HCT116 (cell line): ENCODE measurements at regions not wholly inside any gene's neighbourhood (a gene's known extent, or its start where the extent isn't known, plus 50 kb on each side); places are given as distances from the start of the nearest gene placed in this dataset.

Experiments
- ATAC-seq: fragments of 200-7000 bp; cut with Tn5 transposase; 2 replicates; pipeline ENCODE4 v1.9.1; 2020; ENCODE audit warnings: mild to moderate bottlenecking, moderate library complexity
- BruUV-seq: library from RNA; stranded (reverse); fragments of 400-500 nt; replicated peaks from 2 replicates; lab custom pipeline; 2021; lab: Mats Ljungman, UMichigan
- CTCF ChIA-PET: fragments of 300-600 bp; sonication (Branson Sonifier 250); formaldehyde crosslinking; loops from one replicate; lab custom pipeline; 2021; ENCODE audit warnings: antibody characterized with exemption; lab: Charles Lee
- POLR2A ChIA-PET: fragments of 300-600, 350-600 bp; sonication (Branson Sonifier 250); formaldehyde crosslinking; loops from one replicate; lab custom pipeline; 2021; ENCODE audit warnings: antibody characterized with exemption; lab: Charles Lee
- RAD21 ChIA-PET, 2 experiments: fragments of 300-600 bp; sonication (Branson Sonifier 250); formaldehyde crosslinking; loops; one replicate each; lab custom pipeline; 2023; ENCODE audit warnings: low total read pairs in 2 of 2; ENCODE audit not compliant: uncharacterized antibody in 2 of 2, unreplicated experiment in 2 of 2, low non-redundant PET in 1 of 2; lab: Charles Lee
- DNase-seq: peaks from one replicate; pipeline ENCODE4 v3.0.0-alpha.2; 2010; ENCODE audit warnings: low read depth, low spot score
- H2AFZ ChIP-seq: fragments of 200-600 bp; shearing (Covaris generic), sonication (generic); 2 replicates; pipeline ENCODE4 v1.6.1; 2017; ENCODE audit warnings: low read depth, mixed run types, mixed read lengths, antibody characterized with exemption, low read length; ENCODE audit not compliant: poor library complexity, severe bottlenecking
- H3K27ac ChIP-seq: 2 replicates; pipeline ENCODE4 v1.5.1; 2012; ENCODE audit warnings: low read depth, low read length
- H3K27me3 ChIP-seq: fragments of 200-600 bp; sonication (generic); 2 replicates; pipeline ENCODE4 v1.6.1; 2016; ENCODE audit warnings: mixed run types, low read length, mixed read lengths; ENCODE audit not compliant: insufficient read depth
- H3K36me3 ChIP-seq, 2 experiments: fragments of 200-500 bp in 1 of 2; fragments of 200-600 bp in 1 of 2; sonication (Bioruptor generic) in 1 of 2; sonication (generic) in 1 of 2; 2 replicates each; pipeline versions ENCODE4 v1.5.1 to v1.6.1; 2014 to 2016; ENCODE audit warnings: low read length in 2 of 2, inconsistent platforms in 1 of 2, mixed read lengths in 1 of 2, mixed run types in 1 of 2; ENCODE audit not compliant: insufficient read depth in 2 of 2, control insufficient read depth in 1 of 2
- H3K4me1 ChIP-seq, 2 experiments: fragments of 200-600 bp in 1 of 2; sonication (generic) in 1 of 2; 2 replicates each; pipeline versions ENCODE4 v1.5.1 to v1.6.1; 2012 to 2017; ENCODE audit warnings: low read length in 2 of 2, inconsistent platforms in 1 of 2, mild to moderate bottlenecking in 1 of 2, mixed read lengths in 1 of 2, mixed run types in 1 of 2, moderate library complexity in 1 of 2; ENCODE audit not compliant: insufficient read depth in 2 of 2, control insufficient read depth in 1 of 2
- H3K4me2 ChIP-seq: fragments of 200-600 bp; sonication (generic); 2 replicates; pipeline ENCODE4 v1.6.1; 2017; ENCODE audit warnings: mixed run types, low read length, mixed read lengths
- H3K4me3 ChIP-seq, 2 experiments: fragments of 200-600 bp in 1 of 2; sonication (generic) in 1 of 2; replicated peaks in 1 of 2; 2 replicates each; pipeline ENCODE4 v1.5.1; 2011 to 2016; ENCODE audit warnings: low read length in 2 of 2, control low read depth in 1 of 2, low read depth in 1 of 2, mild to moderate bottlenecking in 1 of 2, mixed read lengths in 1 of 2, mixed run types in 1 of 2
- H3K79me2 ChIP-seq: fragments of 200-600 bp; sonication (generic); 2 replicates; pipeline ENCODE4 v1.6.1; 2017; ENCODE audit warnings: mild to moderate bottlenecking, mixed run types, low read length, moderate library complexity, mixed read lengths; ENCODE audit not compliant: insufficient read depth
- H3K9ac ChIP-seq: fragments of 200-600 bp; sonication (generic); 2 replicates; pipeline ENCODE4 v1.6.1; 2016; ENCODE audit warnings: low read length, mixed read lengths
- H3K9me2 ChIP-seq: fragments of 200-600 bp; sonication (generic), shearing (Covaris generic); 2 replicates; pipeline ENCODE4 v1.6.1; 2017; ENCODE audit warnings: mixed run types, mild to moderate bottlenecking, moderate library complexity; ENCODE audit not compliant: insufficient read depth
- H3K9me3 ChIP-seq, 2 experiments: fragments of 200-500 bp in 1 of 2; fragments of 200-600 bp in 1 of 2; sonication (Bioruptor generic) in 1 of 2; sonication (generic) in 1 of 2; 2 replicates each; pipeline ENCODE4 v1.6.1; 2014 to 2017; ENCODE audit warnings: low read length in 2 of 2, mixed read lengths in 2 of 2, inconsistent platforms in 1 of 2, low read depth in 1 of 2, mild to moderate bottlenecking in 1 of 2, mixed run types in 1 of 2, moderate library complexity in 1 of 2; ENCODE audit not compliant: control insufficient read depth in 1 of 2, insufficient read depth in 1 of 2
- H4K20me1 ChIP-seq: fragments of 200-600 bp; sonication (generic), shearing (Covaris generic); 2 replicates; pipeline ENCODE4 v1.6.1; 2017; ENCODE audit warnings: mixed run types, mild to moderate bottlenecking, moderate library complexity; ENCODE audit not compliant: insufficient read depth
- CEBPB ChIP-seq: IDR thresholded peaks from 2 replicates; pipeline ENCODE4 v1.6.1; 2012; ENCODE audit warnings: low read depth
- EGR1 ChIP-seq: IDR thresholded peaks from 2 replicates; pipeline ENCODE4 v1.6.1; 2012; ENCODE audit warnings: low read depth
- ELF1 ChIP-seq: IDR thresholded peaks from 2 replicates; pipeline ENCODE4 v1.6.1; 2012; ENCODE audit warnings: low read depth, borderline replicate concordance
- FOSL1 ChIP-seq: IDR thresholded peaks from 2 replicates; pipeline ENCODE4 v1.6.1; 2012; ENCODE audit warnings: low read depth
- JUND ChIP-seq: IDR thresholded peaks from 2 replicates; pipeline ENCODE4 v1.6.1; 2012
- TCF7L2 ChIP-seq: IDR thresholded peaks from 2 replicates; pipeline ENCODE4 v1.7.0; 2011; ENCODE audit warnings: borderline replicate concordance, inconsistent platforms; ENCODE audit not compliant: insufficient read depth, insufficient read length; ENCODE audit errors: extremely low read depth
- YY1 ChIP-seq: IDR thresholded peaks from 2 replicates; pipeline ENCODE4 v1.6.1; 2011; ENCODE audit warnings: low read length, low read depth, moderate library complexity, mild to moderate bottlenecking; ENCODE audit not compliant: insufficient replicate concordance; ENCODE audit errors: extremely low read depth
- ZFX ChIP-seq: fragments of 450-650 bp; IDR thresholded peaks from 2 replicates; pipeline ENCODE4 v1.6.1; 2017
- intact Hi-C: fragments of 100-400 bp; cut with micrococcal nuclease; formaldehyde crosslinking; loops from 2 replicates; pipeline ENCODE4 v1.10.0; 2022
- TF ChIP-seq, protein P1 (sequence below), 3 experiments: fragments of 200-600 bp in 1 of 3; sonication (generic) in 1 of 3; IDR thresholded peaks in 2 of 3; conservative IDR thresholded peaks in 1 of 3; 2 replicates each; pipeline ENCODE4 v1.5.1; 2012 to 2017; ENCODE audit warnings: low read depth in 2 of 3, low read length in 2 of 3, antibody characterized with exemption in 1 of 3, borderline replicate concordance in 1 of 3, control low read depth in 1 of 3, mild to moderate bottlenecking in 1 of 3, mixed read lengths in 1 of 3, mixed run types in 1 of 3, moderate library complexity in 1 of 3; ENCODE audit not compliant: insufficient read depth in 1 of 3
- TF ChIP-seq, protein P2 (sequence below): IDR thresholded peaks from 2 replicates; pipeline ENCODE4 v1.6.1; 2011; ENCODE audit warnings: mild to moderate bottlenecking, low read length, moderate library complexity; ENCODE audit not compliant: insufficient replicate concordance; ENCODE audit errors: extremely low read depth
- TF ChIP-seq, protein P3 (sequence below): IDR thresholded peaks from 2 replicates; pipeline ENCODE4 v1.6.1; 2012

DNA sequence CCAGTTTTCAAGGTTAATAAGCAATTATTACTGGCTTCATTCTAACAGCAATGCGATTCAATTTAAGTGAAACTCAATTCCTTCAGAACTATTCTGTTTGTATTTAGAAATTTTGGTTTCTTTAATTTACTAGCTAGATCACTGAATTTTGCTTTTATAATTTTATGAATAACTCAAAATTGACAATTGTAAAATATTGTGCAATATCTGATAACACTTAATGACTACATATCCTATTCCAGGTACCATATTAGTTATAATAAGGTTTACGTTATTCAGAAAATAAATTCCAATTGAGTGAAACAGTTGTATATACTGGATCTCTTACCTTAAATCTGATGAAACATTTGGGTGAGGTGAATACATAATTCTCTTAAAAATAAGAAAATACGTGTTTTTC lies 1348.3 kb upstream of the CDH6 start:
- ATAC-seq (no peak), DNase-seq (no peak)
- ChIA-PET RAD21 (no interaction called here), POLR2A (no interaction called here), CTCF (no interaction called here)
- no peak overlapping the region for H3K9ac ChIP-seq
- no peak overlapping the region for H2AFZ ChIP-seq
- no peaks in the 10 kb centered on the region for H3K27me3 ChIP-seq
- no peaks in the 10 kb centered on the region for H3K79me2 ChIP-seq
- H3K4me1 ChIP-seq: no peaks in the 10 kb centered on the region
- no peak overlapping the region for H3K4me3 ChIP-seq
- BruUV-seq: no TSS peak
- TF ChIP-seq TCF7L2: no peak
- no peak for TF ChIP-seq JUND
- TF ChIP-seq CEBPB: no peak
- TF ChIP-seq YY1: no peak
- no peak for TF ChIP-seq ELF1
- TF ChIP-seq, protein P1, sequence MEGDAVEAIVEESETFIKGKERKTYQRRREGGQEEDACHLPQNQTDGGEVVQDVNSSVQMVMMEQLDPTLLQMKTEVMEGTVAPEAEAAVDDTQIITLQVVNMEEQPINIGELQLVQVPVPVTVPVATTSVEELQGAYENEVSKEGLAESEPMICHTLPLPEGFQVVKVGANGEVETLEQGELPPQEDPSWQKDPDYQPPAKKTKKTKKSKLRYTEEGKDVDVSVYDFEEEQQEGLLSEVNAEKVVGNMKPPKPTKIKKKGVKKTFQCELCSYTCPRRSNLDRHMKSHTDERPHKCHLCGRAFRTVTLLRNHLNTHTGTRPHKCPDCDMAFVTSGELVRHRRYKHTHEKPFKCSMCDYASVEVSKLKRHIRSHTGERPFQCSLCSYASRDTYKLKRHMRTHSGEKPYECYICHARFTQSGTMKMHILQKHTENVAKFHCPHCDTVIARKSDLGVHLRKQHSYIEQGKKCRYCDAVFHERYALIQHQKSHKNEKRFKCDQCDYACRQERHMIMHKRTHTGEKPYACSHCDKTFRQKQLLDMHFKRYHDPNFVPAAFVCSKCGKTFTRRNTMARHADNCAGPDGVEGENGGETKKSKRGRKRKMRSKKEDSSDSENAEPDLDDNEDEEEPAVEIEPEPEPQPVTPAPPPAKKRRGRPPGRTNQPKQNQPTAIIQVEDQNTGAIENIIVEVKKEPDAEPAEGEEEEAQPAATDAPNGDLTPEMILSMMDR (IDR thresholded peaks at IDR 0.05 in 2 of 3, conservative IDR thresholded peaks at IDR 0.05 in 1 of 3; ENCODE audit: borderline replicate concordance in 1 of 3, insufficient read depth in 1 of 3, low read depth in 2 of 3, low read length in 2 of 3): no peak
- no peak for TF ChIP-seq EGR1
- TF ChIP-seq, protein P2, sequence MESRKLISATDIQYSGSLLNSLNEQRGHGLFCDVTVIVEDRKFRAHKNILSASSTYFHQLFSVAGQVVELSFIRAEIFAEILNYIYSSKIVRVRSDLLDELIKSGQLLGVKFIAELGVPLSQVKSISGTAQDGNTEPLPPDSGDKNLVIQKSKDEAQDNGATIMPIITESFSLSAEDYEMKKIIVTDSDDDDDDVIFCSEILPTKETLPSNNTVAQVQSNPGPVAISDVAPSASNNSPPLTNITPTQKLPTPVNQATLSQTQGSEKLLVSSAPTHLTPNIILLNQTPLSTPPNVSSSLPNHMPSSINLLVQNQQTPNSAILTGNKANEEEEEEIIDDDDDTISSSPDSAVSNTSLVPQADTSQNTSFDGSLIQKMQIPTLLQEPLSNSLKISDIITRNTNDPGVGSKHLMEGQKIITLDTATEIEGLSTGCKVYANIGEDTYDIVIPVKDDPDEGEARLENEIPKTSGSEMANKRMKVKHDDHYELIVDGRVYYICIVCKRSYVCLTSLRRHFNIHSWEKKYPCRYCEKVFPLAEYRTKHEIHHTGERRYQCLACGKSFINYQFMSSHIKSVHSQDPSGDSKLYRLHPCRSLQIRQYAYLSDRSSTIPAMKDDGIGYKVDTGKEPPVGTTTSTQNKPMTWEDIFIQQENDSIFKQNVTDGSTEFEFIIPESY: no peak
- TF ChIP-seq, protein P3, sequence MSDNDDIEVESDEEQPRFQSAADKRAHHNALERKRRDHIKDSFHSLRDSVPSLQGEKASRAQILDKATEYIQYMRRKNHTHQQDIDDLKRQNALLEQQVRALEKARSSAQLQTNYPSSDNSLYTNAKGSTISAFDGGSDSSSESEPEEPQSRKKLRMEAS: no peak
- TF ChIP-seq FOSL1: no peak
- no peak for TF ChIP-seq ZFX
- H3K9me3 ChIP-seq: peaks cover 0 to 24% of the 10 kb centered on the region in 2 experiments; a peak in 2 of 4 replicates
- H3K4me2 ChIP-seq: no peak overlapping the region
- intact Hi-C loops: no loop called here
- no peaks in the 10 kb centered on the region for H4K20me1 ChIP-seq
- no peak overlapping the region for H3K27ac ChIP-seq
- no peaks in the 10 kb centered on the region for H3K9me2 ChIP-seq
- no peaks in the 10 kb centered on the region for H3K36me3 ChIP-seq
